Right ventricle myocardium inferior (tissue), 1 donor: ENCODE measurements at regions not wholly inside any gene's neighbourhood (a gene's known extent, or its start where the extent isn't known, plus 50 kb on each side); places are given as distances from the start of the nearest gene placed in this dataset.
"Not testable (repeated sequence)": the region's sequence is repeated elsewhere in the genome, so short reads cannot be mapped to it uniquely, and the experiment has no call there.

Experiments used
- ATAC-seq: fragments of 200-7000 bp; cut with Tn5 transposase; one replicate; pipeline ENCODE4 v1.9.1; 2020; ENCODE audit warnings: mild to moderate bottlenecking, moderate library complexity
- DNase-seq: peaks from one replicate; pipeline ENCODE4 v3.0.0; 2021; ENCODE audit errors: missing footprints
- intact Hi-C: fragments of 100-400 bp; cut with DNase I; formaldehyde crosslinking; loops from one replicate; pipeline ENCODE4 v1.11.0; 2022
- donor health status: DM: no; HTN: yes; CAD: no; lungs with severe emphysema.

- DNase-seq (no peak), ATAC-seq (no peak)
- intact Hi-C loops: no loop called here
These were observed 470.5 kb upstream of the NRSN1 start for GRCh38 chr6:23655525-23655924.

GRCh38 chr6:23656255-23657194 lies 469.5 kb upstream of the NRSN1 start:
- DNase-seq: no peak
- intact Hi-C loops: no loop called here
- ATAC-seq: no peak

- DNase-seq (no peak), ATAC-seq (no peak)
- intact Hi-C loops: no loop called here
These were observed 466.9 kb upstream of the NRSN1 start for GRCh38 chr6:23659125-23659524.

- DNase-seq (no peak), ATAC-seq (no peak)
- intact Hi-C loops: no loop called here
These were observed 464.5 kb upstream of the NRSN1 start for GRCh38 chr6:23661549-23661948.

GRCh38 chr6:23663096-23663495 lies 462.9 kb upstream of the NRSN1 start:
- DNase-seq: no peak
- no peak for ATAC-seq
- intact Hi-C loops: no loop called here

- ATAC-seq: no peak
- no peak for DNase-seq
- intact Hi-C loops: no loop called here
These were observed 462.4 kb upstream of the NRSN1 start for GRCh38 chr6:23663652-23664051.

- intact Hi-C loops, ATAC-seq, DNase-seq: not testable (repeated sequence)
These were observed 460.1 kb upstream of the NRSN1 start for GRCh38 chr6:23665911-23666310.

GRCh38 chr6:23672737-23673136 lies 453.3 kb upstream of the NRSN1 start:
- DNase-seq: no peak
- no peak for ATAC-seq
- intact Hi-C loops: no loop called here

GRCh38 chr6:23678626-23679025 lies 447.4 kb upstream of the NRSN1 start:
- DNase-seq (no peak), ATAC-seq (no peak)
- intact Hi-C loops: no loop called here

GRCh38 chr6:23681743-23682142 lies 444.3 kb upstream of the NRSN1 start:
- intact Hi-C loops: no loop called here
- no peak for ATAC-seq
- no peak for DNase-seq

GRCh38 chr6:23688650-23689049 lies 437.4 kb upstream of the NRSN1 start:
- ATAC-seq (no peak), DNase-seq (no peak)
- intact Hi-C loops: no loop called here

- intact Hi-C loops: no loop called here
- ATAC-seq (no peak), DNase-seq (no peak)
These were observed 435.5 kb upstream of the NRSN1 start for GRCh38 chr6:23690453-23691049.

- ATAC-seq: no peak
- intact Hi-C loops: no loop called here
These were observed 433.8 kb upstream of the NRSN1 start for GRCh38 chr6:23692184-23692583.

GRCh38 chr6:23696992-23697391 lies 429.0 kb upstream of the NRSN1 start:
- DNase-seq: no peak
- intact Hi-C loops: no loop called here
- no peak for ATAC-seq

More at GRCh38 chr6:23692184-23692583, 433.8 kb upstream of the NRSN1 start:
- DNase-seq: no peak

GRCh38 chr6:23704479-23705052 lies 421.4 kb upstream of the NRSN1 start:
- no peak for ATAC-seq
- intact Hi-C loops: no loop called here

GRCh38 chr6:23705697-23706096 lies 420.3 kb upstream of the NRSN1 start:
- intact Hi-C loops: no loop called here
- DNase-seq (no peak), ATAC-seq (no peak)

More at GRCh38 chr6:23704479-23705052, 421.4 kb upstream of the NRSN1 start:
- no peak for DNase-seq

GRCh38 chr6:23712756-23713155 lies 413.3 kb upstream of the NRSN1 start:
- DNase-seq (no peak), ATAC-seq (no peak)
- intact Hi-C loops: no loop called here

GRCh38 chr6:23713211-23713610 lies 412.8 kb upstream of the NRSN1 start:
- DNase-seq (no peak), ATAC-seq (no peak)
- intact Hi-C loops: no loop called here

GRCh38 chr6:23728707-23729106 lies 397.3 kb upstream of the NRSN1 start:
- ATAC-seq: no peak
- intact Hi-C loops: no loop called here
- DNase-seq: no peak

GRCh38 chr6:23731609-23732008 lies 394.4 kb upstream of the NRSN1 start:
- intact Hi-C loops: no loop called here
- no peak for ATAC-seq
- no peak for DNase-seq
